Lower leg skin (tissue), 4 donors: ENCODE measurements at regions not wholly inside any gene's neighbourhood (a gene's known extent, or its start where the extent isn't known, plus 50 kb on each side); places are given as distances from the start of the nearest gene placed in this dataset.
"Not testable (repeated sequence)": the region's sequence is repeated elsewhere in the genome, so short reads cannot be mapped to it uniquely, and the experiment has no call there.

ENCODE experiments used
- DNase-seq, 2 donors: peaks; one replicate each; pipeline ENCODE4 v3.0.0-alpha.2; 2019; ENCODE audit warnings: low spot score in 2 of 2
- H3K4me3 ChIP-seq: fragments of 200-600 bp; sonication (generic); 2 replicates; pipeline ENCODE4 v1.5.1; 2017; ENCODE audit warnings: mild to moderate bottlenecking, low read depth; ENCODE audit not compliant: poor library complexity, severe bottlenecking
- CTCF ChIP-seq, 3 donors: fragments of 450-650 bp; IDR thresholded peaks; one replicate each; pipeline ENCODE4 v1.5.1; 2016; ENCODE audit warnings: antibody characterized with exemption in 3 of 3, mild to moderate bottlenecking in 3 of 3, moderate library complexity in 2 of 3
- POLR2A ChIP-seq, 2 donors: fragments of 450-650 bp; IDR thresholded peaks; one replicate each; pipeline ENCODE4 v1.6.1; 2016 to 2017; ENCODE audit warnings: antibody characterized with exemption in 2 of 2, mild to moderate bottlenecking in 1 of 2, moderate library complexity in 1 of 2
- WGBS, 2 donors: methylation state at CpG; one replicate each; pipeline ENCODE4 v1.1.5; 2018; 5-methylcytosine and 5-hydroxymethylcytosine counted together
- intact Hi-C: fragments of 100-400 bp; cut with DNase I; formaldehyde crosslinking; loops from one replicate; pipeline ENCODE4 v1.15.0; 2023; ENCODE audit warnings: low total_unique reads

DNA sequence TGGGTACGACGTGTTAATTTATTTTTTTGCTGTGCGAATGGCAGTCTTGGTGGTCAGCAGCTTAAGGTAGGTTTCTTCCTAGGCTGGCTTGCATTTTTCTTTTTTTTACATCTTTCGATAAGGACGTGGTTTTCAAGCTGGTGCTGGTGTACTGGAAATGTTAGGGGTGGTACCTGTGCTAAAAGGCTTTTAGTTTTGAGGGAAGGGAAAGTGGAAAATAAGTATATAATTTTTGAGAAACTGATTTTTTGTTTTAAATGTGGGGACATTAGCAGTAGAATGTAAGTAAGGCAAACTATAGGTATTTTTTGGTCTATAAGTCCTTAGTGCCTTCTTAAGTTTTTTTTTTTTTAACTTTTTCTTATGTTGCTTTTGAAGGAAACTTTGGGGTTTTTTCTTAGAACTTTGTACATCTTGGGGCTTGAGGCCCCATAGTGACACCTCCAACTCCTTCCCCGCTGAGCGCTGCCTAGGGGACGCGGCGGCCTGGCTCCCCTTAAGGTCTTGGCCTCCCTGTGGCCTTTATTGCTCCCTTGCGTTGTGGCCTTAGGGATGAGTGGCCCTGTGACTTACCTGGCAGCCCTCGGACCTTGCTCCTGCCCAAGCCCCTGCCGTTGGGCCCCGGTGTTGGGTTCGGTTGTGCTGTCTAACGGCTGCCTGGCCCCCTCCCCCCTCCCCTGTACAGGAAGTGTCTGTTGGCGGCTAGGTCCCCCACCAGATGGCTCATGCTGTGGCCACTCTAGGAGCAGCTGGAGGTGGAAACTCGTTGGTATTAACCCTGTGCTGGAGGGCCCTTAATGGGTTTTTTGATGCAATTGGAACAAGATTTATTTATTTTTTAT is 88.0 kb upstream of the RPRML start:
- TF ChIP-seq POLR2A (IDR thresholded peaks at IDR 0.05) (no peak), CTCF (IDR thresholded peaks at IDR 0.05) (peak in 1 of 3 donors; percentile 69)
- DNase-seq, result peak; percentile 74 to 92
- 3% methylated on average over 17 to 18 of the region's 18 CpGs for WGBS, 2 donors
- H3K4me3 ChIP-seq, result peak overlapping the region; percentile 83
- intact Hi-C loops, result no loop called here

- no peak for DNase-seq
- intact Hi-C loops, result no loop called here
- TF ChIP-seq CTCF (IDR thresholded peaks at IDR 0.05) (no peak), POLR2A (IDR thresholded peaks at IDR 0.05) (no peak)
- 58 to 62% methylated on average over 6 of the region's 6 CpGs for WGBS, 2 donors
- no peak overlapping the region for H3K4me3 ChIP-seq
Measured at GRCh38 chr17:47066095-47066494, 87.0 kb upstream of the RPRML start.

- intact Hi-C loops, result no loop called here
- 95 to 97% methylated on average over 5 of the region's 5 CpGs for whole genome bisulfite sequencing, 2 donors
- H3K4me3 ChIP-seq, result no peak overlapping the region
- DNase-seq, result no peak
- TF ChIP-seq POLR2A (IDR thresholded peaks at IDR 0.05), result no peak
- no peak for TF ChIP-seq CTCF (IDR thresholded peaks at IDR 0.05)
Measured at GRCh38 chr17:47064684-47065083, 85.6 kb upstream of the RPRML start.

DNA sequence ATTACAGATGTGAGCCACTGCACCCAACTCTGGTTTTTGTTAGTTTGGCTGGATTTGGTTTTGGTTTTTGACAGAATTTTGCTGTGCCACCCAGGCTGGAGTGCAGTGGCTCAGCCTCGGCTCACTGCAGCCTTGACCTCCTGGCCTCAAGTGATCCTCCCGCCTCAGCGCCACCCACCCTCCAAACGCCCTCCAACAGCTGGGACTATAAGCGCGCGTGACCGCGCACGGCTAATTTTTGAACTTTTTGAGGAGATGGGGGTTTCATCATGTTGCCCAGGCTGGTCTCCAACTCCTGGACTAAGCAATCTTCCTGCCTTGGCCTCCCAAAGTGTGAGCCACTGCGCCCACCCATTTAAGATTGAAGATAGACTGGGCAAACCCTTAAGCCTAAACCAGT is 84.4 kb upstream of the RPRML start:
- H3K4me3 ChIP-seq, result no peak overlapping the region
- intact Hi-C loops, result no loop called here
- WGBS, 2 donors, result 94 to 95% methylated on average over 11 of the region's 11 CpGs
- DNase-seq, result no peak
- TF ChIP-seq CTCF (IDR thresholded peaks at IDR 0.05) (no peak), POLR2A (IDR thresholded peaks at IDR 0.05) (no peak)

DNA sequence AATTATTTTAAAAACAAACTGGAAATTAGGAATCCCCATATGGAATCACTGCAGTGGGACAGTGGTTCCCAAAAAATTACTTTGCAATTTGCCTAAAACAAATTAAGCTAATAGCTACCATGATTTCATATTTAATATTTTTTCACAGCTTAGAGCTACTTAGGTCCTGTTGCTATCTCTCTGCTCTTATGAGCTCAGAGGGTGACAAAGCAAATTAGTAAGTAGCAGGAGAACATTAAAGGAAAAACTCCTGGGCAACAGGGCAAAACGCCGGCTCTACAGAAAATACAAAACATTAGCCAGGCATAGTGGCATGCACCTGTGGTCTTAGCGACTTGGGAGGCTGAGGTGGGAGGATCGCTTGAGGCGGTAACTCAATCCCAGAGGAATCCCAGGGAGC is 83.8 kb upstream of the RPRML start:
- DNase-seq, intact Hi-C loops, H3K4me3 ChIP-seq: not testable (repeated sequence)
- 95% methylated on average over 5 of the region's 5 CpGs for WGBS, 2 donors

DNA sequence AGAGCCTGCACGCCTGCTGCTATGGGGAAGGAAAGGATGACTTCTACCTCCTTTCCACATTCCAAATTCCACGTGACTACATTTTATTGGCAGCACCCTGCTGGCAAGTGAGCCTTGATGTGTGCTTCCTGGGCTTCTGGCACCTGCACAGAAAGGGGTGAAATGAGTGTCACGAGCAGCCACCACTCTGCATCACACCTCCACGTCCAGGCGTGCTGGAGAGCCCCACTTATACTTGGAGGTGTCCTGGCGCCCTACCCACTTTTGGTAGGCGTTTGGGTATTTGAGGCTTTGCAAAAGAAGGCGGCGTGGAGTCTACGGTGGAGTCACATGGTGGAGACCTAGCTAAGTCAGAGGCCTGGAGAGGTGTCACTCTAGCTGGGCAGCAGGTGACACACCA is 81.0 kb upstream of the RPRML start:
- DNase-seq, H3K4me3 ChIP-seq, intact Hi-C loops: not testable (repeated sequence)
- 83% methylated on average over 10 of the region's 10 CpGs for WGBS, 2 donors

DNA sequence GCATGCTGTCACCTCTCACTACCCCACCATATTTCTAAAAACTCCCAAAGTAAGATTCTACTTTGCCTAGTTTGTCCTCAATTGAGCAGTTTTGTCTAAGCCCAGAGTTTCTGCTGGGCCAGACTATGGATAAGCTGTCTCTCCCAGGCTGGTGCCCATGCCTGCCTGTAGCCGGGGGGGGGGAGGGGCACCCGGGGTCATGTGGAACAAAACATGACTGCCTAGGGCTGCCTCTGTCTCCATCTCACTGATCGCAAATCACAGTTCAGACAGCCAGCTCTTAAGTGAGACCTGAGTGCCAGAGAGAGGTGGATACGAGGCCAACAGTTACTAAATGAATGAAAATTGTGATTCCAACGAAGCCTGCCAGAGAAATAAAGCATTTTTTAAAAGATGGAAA is 78.8 kb upstream of the RPRML start:
- intact Hi-C loops, result no loop called here
- TF ChIP-seq CTCF (IDR thresholded peaks at IDR 0.05) (no peak), POLR2A (IDR thresholded peaks at IDR 0.05) (no peak)
- no peak overlapping the region for H3K4me3 ChIP-seq
- DNase-seq, result no peak
- 69 to 74% methylated on average over 5 of the region's 5 CpGs for WGBS, 2 donors

GRCh38 chr17:47057279-47057678 is 78.2 kb upstream of the RPRML start:
- H3K4me3 ChIP-seq, intact Hi-C loops, DNase-seq: not testable (repeated sequence)
- WGBS, 2 donors, result 93 to 97% methylated on average over 15 to 22 of the region's 31 CpGs

GRCh38 chr17:47056687-47057086 is 77.6 kb upstream of the RPRML start:
- H3K4me3 ChIP-seq, DNase-seq, intact Hi-C loops: not testable (repeated sequence)
- WGBS, 2 donors, result 89 to 98% methylated on average over 9 of the region's 9 CpGs
